KMS-11 (cell line): ENCODE measurements at regions not wholly inside any gene's neighbourhood (a gene's known extent, or its start where the extent isn't known, plus 50 kb on each side); places are given as distances from the start of the nearest gene placed in this dataset.

Experiments
- H2AFZ ChIP-seq: fragments of 200-600 bp; sonication (generic); 2 replicates; pipeline ENCODE4 v1.6.1; 2016; ENCODE audit warnings: antibody characterized with exemption, mixed run types, low read depth
- H3K27ac ChIP-seq: fragments of 200-600 bp; sonication (generic); 2 replicates; pipeline ENCODE4 v1.6.1; 2016; ENCODE audit warnings: mild to moderate bottlenecking, mixed run types
- H3K27me3 ChIP-seq: fragments of 200-600 bp; sonication (generic); 2 replicates; pipeline ENCODE4 v1.6.1; 2017; ENCODE audit warnings: mild to moderate bottlenecking, low read depth, mixed run types, moderate library complexity; ENCODE audit not compliant: insufficient read depth
- H3K36me3 ChIP-seq: fragments of 200-600 bp; sonication (generic); 2 replicates; pipeline ENCODE4 v1.6.1; 2017; ENCODE audit warnings: mild to moderate bottlenecking, mixed run types; ENCODE audit not compliant: insufficient read depth
- H3K4me1 ChIP-seq: fragments of 200-600 bp; sonication (generic); 2 replicates; pipeline ENCODE4 v1.6.1; 2016; ENCODE audit warnings: mild to moderate bottlenecking, low read depth, mixed run types; ENCODE audit not compliant: poor library complexity, severe bottlenecking
- H3K4me2 ChIP-seq: fragments of 200-600 bp; sonication (generic); 2 replicates; pipeline ENCODE4 v1.7.0; 2016; ENCODE audit warnings: mild to moderate bottlenecking, mixed run types
- H3K4me3 ChIP-seq: fragments of 200-600 bp; sonication (generic); IDR thresholded peaks from 2 replicates; pipeline ENCODE4 v1.6.1; 2017; ENCODE audit warnings: low read depth, low read length, mixed read lengths; ENCODE audit not compliant: insufficient read depth
- H3K79me2 ChIP-seq: fragments of 200-600 bp; sonication (generic); 2 replicates; pipeline ENCODE4 v1.6.1; 2016; ENCODE audit warnings: low read depth, mixed run types; ENCODE audit not compliant: insufficient read depth
- H3K9ac ChIP-seq: fragments of 200-600 bp; sonication (generic); 2 replicates; pipeline ENCODE4 v1.6.1; 2016; ENCODE audit warnings: mild to moderate bottlenecking, mixed run types
- H4K20me1 ChIP-seq: fragments of 200-600 bp; sonication (generic); 2 replicates; pipeline ENCODE4 v1.6.1; 2016; ENCODE audit warnings: mild to moderate bottlenecking, mixed run types; ENCODE audit not compliant: insufficient read depth
- TF ChIP-seq, protein P1 (sequence below): fragments of 200-600 bp; sonication (generic); conservative IDR thresholded peaks from 2 replicates; pipeline ENCODE4 v1.6.1; 2017; ENCODE audit warnings: low read depth, mild to moderate bottlenecking, antibody characterized with exemption, low read length, moderate library complexity, mixed read lengths

DNA sequence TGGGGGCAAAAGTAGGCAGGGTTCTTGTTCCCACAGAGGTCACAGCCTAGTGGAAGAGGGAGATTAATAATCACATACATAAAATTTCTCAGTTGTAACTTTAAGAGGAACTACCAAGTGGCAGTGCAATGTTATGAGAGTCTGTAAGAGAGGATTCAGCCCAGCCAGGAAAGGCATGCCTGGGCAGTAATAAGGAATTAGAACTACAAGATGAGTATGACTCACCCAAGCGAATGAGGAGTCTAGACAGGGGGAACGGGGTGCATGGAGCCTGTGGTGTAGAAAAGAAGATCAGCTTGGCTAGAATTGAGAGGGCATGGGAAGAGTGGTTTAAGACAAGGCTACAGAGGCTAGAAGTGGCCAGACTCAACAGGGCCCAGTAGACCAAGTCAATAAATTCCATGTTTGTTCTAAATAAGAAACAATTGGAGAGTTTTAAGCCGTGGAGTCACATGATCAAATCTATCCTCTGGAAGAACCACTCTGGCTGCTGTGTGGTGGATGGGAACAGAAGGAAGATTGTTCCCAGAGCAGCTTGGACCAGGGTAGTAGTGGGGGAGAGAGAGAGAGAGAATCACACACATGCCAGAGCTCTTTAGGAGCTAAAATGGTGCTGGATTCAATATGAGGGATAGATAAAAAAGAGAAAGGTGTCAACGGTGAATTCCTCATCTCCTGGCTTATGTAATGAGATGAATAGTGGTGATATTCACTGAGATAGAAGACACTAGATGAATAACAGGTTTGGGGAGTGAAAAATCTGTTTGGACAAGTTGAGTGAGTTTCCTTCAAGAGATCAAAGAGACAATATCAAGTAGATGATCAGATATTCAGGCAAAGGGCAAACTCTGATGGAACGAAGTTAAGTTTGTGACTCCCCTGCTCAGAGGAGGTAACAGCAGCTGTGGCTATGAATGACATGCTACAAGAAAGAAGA, 265.1 kb downstream of the FGFR2 start:
- Histone ChIP-seq H2AFZ (no peak overlapping the region), H3K27ac (no peak overlapping the region), H3K27me3 (no peaks in the 10 kb centered on the region), H3K79me2 (no peaks in the 10 kb centered on the region), H3K9ac (no peak overlapping the region), H4K20me1 (no peaks in the 10 kb centered on the region), H3K4me1 (no peaks in the 10 kb centered on the region), H3K4me2 (no peak overlapping the region), H3K36me3 (no peaks in the 10 kb centered on the region), H3K4me3 (no peak overlapping the region)
- TF ChIP-seq, protein P1, sequence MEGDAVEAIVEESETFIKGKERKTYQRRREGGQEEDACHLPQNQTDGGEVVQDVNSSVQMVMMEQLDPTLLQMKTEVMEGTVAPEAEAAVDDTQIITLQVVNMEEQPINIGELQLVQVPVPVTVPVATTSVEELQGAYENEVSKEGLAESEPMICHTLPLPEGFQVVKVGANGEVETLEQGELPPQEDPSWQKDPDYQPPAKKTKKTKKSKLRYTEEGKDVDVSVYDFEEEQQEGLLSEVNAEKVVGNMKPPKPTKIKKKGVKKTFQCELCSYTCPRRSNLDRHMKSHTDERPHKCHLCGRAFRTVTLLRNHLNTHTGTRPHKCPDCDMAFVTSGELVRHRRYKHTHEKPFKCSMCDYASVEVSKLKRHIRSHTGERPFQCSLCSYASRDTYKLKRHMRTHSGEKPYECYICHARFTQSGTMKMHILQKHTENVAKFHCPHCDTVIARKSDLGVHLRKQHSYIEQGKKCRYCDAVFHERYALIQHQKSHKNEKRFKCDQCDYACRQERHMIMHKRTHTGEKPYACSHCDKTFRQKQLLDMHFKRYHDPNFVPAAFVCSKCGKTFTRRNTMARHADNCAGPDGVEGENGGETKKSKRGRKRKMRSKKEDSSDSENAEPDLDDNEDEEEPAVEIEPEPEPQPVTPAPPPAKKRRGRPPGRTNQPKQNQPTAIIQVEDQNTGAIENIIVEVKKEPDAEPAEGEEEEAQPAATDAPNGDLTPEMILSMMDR, result no peak

DNA sequence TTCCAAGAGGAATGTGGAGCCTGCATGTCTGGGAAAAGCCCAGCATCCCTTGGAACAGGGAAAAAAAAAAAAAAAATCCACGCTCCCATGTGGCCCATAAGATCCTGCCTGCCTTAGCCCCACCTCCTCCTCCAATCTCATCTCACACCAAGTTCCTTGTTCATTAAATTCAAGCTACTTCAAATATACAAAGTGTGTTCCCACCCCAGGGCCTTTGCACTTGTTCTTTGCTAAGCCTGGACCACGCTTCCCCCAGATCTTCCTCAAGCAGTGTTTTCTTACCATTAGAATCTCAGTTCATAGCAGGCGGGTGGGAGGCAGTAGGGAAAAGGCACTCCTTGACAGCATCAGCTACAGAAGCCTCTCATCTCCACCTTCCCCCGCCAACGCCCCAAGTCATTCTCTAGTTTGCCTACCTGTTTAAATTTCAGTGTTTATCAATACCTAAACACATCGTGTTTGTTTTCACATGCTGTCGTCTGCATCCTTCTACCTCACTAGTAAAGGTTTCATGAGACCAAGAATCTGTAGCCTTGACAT, 262.8 kb downstream of the FGFR2 start:
- Histone ChIP-seq H2AFZ (no peak overlapping the region), H3K36me3 (no peaks in the 10 kb centered on the region), H3K4me2 (no peak overlapping the region), H4K20me1 (no peaks in the 10 kb centered on the region), H3K27me3 (no peaks in the 10 kb centered on the region), H3K27ac (no peak overlapping the region), H3K9ac (no peak overlapping the region), H3K4me3 (no peak overlapping the region), H3K4me1 (no peaks in the 10 kb centered on the region), H3K79me2 (no peaks in the 10 kb centered on the region)
- TF ChIP-seq, protein P1, result no peak

GRCh38 chr10:121337427-121337826, 260.8 kb downstream of the FGFR2 start:
- no peak overlapping the region for H2AFZ ChIP-seq
- H3K27me3 ChIP-seq, result no peaks in the 10 kb centered on the region
- no peaks in the 10 kb centered on the region for H3K4me1 ChIP-seq
- H4K20me1 ChIP-seq, result no peaks in the 10 kb centered on the region
- H3K4me2 ChIP-seq, result no peak overlapping the region
- no peak overlapping the region for H3K27ac ChIP-seq
- no peak overlapping the region for H3K9ac ChIP-seq
- no peaks in the 10 kb centered on the region for H3K79me2 ChIP-seq
- H3K36me3 ChIP-seq, result no peaks in the 10 kb centered on the region
- TF ChIP-seq, protein P1, result no peak
- H3K4me3 ChIP-seq, result no peak overlapping the region

GRCh38 chr10:121338206-121338980, 259.9 kb downstream of the FGFR2 start:
- Histone ChIP-seq H3K9ac (no peak overlapping the region), H3K79me2 (no peaks in the 10 kb centered on the region), H3K27ac (no peak overlapping the region), H3K4me2 (no peak overlapping the region), H3K4me3 (no peak overlapping the region), H3K36me3 (no peaks in the 10 kb centered on the region), H2AFZ (no peak overlapping the region), H3K4me1 (no peaks in the 10 kb centered on the region), H4K20me1 (no peaks in the 10 kb centered on the region), H3K27me3 (no peaks in the 10 kb centered on the region)
- TF ChIP-seq, protein P1, result no peak
